ENCODE measurements at regions not wholly inside any gene's neighbourhood (a gene's known extent, or its start where the extent isn't known, plus 50 kb on each side); places are given as distances from the start of the nearest gene placed in this dataset.

DNA sequence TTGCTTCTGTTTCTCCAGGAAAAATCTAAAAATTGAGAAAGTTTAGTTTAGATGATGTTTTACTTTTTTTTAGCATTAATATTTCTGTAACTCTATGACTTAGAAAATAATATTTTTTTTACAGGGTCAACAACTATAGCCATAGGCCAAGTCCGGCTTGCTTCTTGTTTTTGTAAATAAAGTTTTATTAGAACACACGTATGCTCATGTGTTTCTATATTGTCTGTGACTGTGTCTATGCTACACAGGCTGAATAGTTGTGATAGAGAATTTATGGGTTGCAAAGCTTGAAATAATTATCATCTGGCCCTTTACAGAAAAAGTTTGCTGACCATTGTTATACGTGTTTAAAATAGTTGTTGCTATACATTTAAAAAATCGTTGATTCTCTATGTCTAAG, 399.2 kb downstream of the EPM2A start:
- H3K4me1 ChIP-seq (ENCODE audit: control insufficient read depth, insufficient read depth, low read length, poor library complexity, severe bottlenecking): no peaks in the 10 kb centered on the region
- no peak overlapping the region for H3K4me3 ChIP-seq (ENCODE audit: insufficient read depth, low read depth, low read length, poor library complexity, severe bottlenecking)
- no peaks in the 10 kb centered on the region for H3K27me3 ChIP-seq (replicated peaks; ENCODE audit: control insufficient read depth, insufficient read depth, low read length, poor library complexity, severe bottlenecking)
- no peaks in the 10 kb centered on the region for H3K36me3 ChIP-seq (ENCODE audit: control insufficient read depth, insufficient read depth, low read length)
- no peak for DNase-seq
- H3K27ac ChIP-seq (ENCODE audit: insufficient read depth, low read length, poor library complexity, severe bottlenecking): no peak overlapping the region
- H3K9me3 ChIP-seq (ENCODE audit: control insufficient read depth, low read length): no peaks in the 10 kb centered on the region

DNA sequence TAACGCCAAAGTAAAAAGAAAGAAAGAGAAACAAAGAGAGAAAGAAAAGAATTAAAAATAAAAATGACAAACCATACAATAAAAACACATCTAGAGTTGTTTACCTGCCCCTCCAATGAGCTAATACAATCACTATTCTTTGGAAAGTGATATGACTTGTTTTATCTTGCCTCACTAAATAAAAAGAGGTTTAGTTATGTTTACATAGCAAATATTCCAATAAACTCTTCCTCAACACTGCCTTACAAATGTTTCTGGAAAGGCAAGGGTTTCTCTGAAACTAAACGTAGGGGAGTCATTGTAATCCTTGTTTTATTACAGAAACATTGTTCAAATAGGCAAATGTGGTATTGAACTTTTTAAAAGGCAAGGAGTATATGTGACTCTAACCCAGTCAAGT, 396.2 kb downstream of the EPM2A start:
- no peak for DNase-seq
- no peaks in the 10 kb centered on the region for H3K9me3 ChIP-seq (ENCODE audit: control insufficient read depth, low read length)
- no peak overlapping the region for H3K27ac ChIP-seq (ENCODE audit: insufficient read depth, low read length, poor library complexity, severe bottlenecking)
- H3K4me1 ChIP-seq (ENCODE audit: control insufficient read depth, insufficient read depth, low read length, poor library complexity, severe bottlenecking): no peaks in the 10 kb centered on the region
- H3K36me3 ChIP-seq (ENCODE audit: control insufficient read depth, insufficient read depth, low read length): no peaks in the 10 kb centered on the region
- H3K4me3 ChIP-seq (ENCODE audit: insufficient read depth, low read depth, low read length, poor library complexity, severe bottlenecking): no peak overlapping the region
- no peaks in the 10 kb centered on the region for H3K27me3 ChIP-seq (replicated peaks; ENCODE audit: control insufficient read depth, insufficient read depth, low read length, poor library complexity, severe bottlenecking)

DNA sequence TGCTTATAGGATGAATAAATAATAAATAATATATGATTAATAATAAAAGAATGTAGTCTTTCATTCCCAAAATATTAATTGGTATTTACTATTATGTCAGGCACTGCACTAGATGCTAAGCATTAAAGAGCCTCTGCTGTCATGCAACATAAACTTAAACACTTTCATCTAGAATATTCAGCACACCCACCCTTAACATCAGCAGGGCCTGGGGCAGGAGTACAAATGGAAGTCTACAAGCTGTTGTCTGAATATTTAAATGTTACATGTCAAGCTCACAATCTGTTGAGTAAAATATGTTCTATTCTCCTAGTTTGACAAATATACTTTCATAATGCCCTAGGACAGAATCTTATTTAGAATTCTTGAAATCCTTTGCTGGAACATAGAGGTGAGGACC, 395.1 kb downstream of the EPM2A start:
- Histone ChIP-seq H3K27me3 (replicated peaks; ENCODE audit: control insufficient read depth, insufficient read depth, low read length, poor library complexity, severe bottlenecking) (no peaks in the 10 kb centered on the region), H3K36me3 (ENCODE audit: control insufficient read depth, insufficient read depth, low read length) (no peaks in the 10 kb centered on the region), H3K4me3 (ENCODE audit: insufficient read depth, low read depth, low read length, poor library complexity, severe bottlenecking) (no peak overlapping the region), H3K27ac (ENCODE audit: insufficient read depth, low read length, poor library complexity, severe bottlenecking) (no peak overlapping the region), H3K9me3 (ENCODE audit: control insufficient read depth, low read length) (no peaks in the 10 kb centered on the region), H3K4me1 (ENCODE audit: control insufficient read depth, insufficient read depth, low read length, poor library complexity, severe bottlenecking) (no peaks in the 10 kb centered on the region)
- no peak for DNase-seq

DNA sequence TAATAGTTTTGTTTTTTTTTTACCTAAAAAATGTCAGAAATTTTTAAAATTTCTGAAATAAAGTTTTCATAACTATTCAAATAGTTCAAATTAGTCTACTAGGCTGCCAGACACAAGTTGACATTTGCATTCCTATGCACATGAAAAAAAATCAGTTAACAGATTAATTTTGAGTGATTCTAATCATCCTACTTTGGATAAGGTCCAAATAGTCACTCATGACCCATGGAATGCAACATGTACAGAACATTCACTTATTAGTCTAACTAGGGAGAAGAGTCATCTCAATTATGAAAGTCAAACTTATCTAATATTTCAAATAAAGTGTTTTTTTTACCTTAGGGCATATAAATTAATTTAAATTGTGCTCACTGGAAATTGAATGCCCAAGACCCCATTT, 390.2 kb downstream of the EPM2A start:
- H3K27ac ChIP-seq (ENCODE audit: insufficient read depth, low read length, poor library complexity, severe bottlenecking): no peak overlapping the region
- no peaks in the 10 kb centered on the region for H3K36me3 ChIP-seq (ENCODE audit: control insufficient read depth, insufficient read depth, low read length)
- H3K9me3 ChIP-seq (ENCODE audit: control insufficient read depth, low read length): no peaks in the 10 kb centered on the region
- no peaks in the 10 kb centered on the region for H3K27me3 ChIP-seq (replicated peaks; ENCODE audit: control insufficient read depth, insufficient read depth, low read length, poor library complexity, severe bottlenecking)
- DNase-seq: no peak
- no peak overlapping the region for H3K4me3 ChIP-seq (ENCODE audit: insufficient read depth, low read depth, low read length, poor library complexity, severe bottlenecking)
- H3K4me1 ChIP-seq (ENCODE audit: control insufficient read depth, insufficient read depth, low read length, poor library complexity, severe bottlenecking): no peaks in the 10 kb centered on the region

DNA sequence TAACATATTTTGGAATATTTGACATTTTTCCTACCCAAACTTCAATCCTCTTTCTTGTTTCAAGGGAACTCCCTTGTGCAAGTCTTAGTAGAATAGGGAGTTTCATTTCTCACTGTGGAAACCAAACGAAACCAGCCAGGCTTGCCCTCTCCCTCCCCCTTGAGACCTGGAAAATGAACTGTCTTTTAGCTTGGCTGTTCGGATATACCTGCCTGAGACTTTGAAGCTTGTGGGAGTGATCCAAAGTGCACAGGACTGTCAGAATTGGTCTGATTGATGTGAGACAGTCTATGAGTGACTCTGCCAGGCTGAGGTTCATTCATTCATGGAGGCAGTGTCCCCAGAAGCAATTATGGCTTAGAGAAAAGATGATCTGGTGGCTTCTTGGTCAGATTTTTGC, 388.1 kb downstream of the EPM2A start:
- no peak overlapping the region for H3K27ac ChIP-seq (ENCODE audit: insufficient read depth, low read length, poor library complexity, severe bottlenecking)
- H3K4me3 ChIP-seq (ENCODE audit: insufficient read depth, low read depth, low read length, poor library complexity, severe bottlenecking): no peak overlapping the region
- no peaks in the 10 kb centered on the region for H3K27me3 ChIP-seq (replicated peaks; ENCODE audit: control insufficient read depth, insufficient read depth, low read length, poor library complexity, severe bottlenecking)
- no peaks in the 10 kb centered on the region for H3K36me3 ChIP-seq (ENCODE audit: control insufficient read depth, insufficient read depth, low read length)
- DNase-seq: no peak
- no peaks in the 10 kb centered on the region for H3K4me1 ChIP-seq (ENCODE audit: control insufficient read depth, insufficient read depth, low read length, poor library complexity, severe bottlenecking)
- no peaks in the 10 kb centered on the region for H3K9me3 ChIP-seq (ENCODE audit: control insufficient read depth, low read length)

DNA sequence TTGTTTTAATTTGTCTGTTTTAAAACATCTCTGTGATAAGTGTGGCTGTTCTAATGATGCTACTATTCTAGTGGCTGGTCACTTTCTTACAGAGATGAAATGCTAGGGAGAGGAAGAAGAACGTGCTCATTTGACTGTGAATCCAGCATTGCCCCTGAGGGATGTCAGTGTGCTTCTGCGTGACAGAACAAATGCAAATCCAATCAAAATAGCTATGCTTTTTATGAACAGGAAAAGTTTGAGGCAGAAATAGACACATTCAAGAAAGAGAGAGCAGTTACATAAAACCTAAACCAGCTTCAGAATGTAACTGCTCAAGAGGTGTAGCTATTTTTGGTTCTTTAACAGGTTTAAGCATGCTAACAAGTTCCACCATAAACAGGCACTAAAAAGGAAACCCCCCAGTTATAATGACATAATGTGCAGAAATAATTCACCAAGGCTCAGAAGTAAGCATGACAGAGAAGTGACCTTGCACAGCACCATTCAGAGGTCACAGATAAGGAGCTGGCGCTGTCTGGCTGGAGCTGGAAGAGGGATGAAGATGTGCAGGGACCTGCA, 385.3 kb downstream of the EPM2A start:
- no peak for DNase-seq
- Histone ChIP-seq H3K27me3 (replicated peaks; ENCODE audit: control insufficient read depth, insufficient read depth, low read length, poor library complexity, severe bottlenecking) (no peaks in the 10 kb centered on the region), H3K36me3 (ENCODE audit: control insufficient read depth, insufficient read depth, low read length) (no peaks in the 10 kb centered on the region), H3K4me1 (ENCODE audit: control insufficient read depth, insufficient read depth, low read length, poor library complexity, severe bottlenecking) (no peaks in the 10 kb centered on the region), H3K4me3 (ENCODE audit: insufficient read depth, low read depth, low read length, poor library complexity, severe bottlenecking) (no peak overlapping the region), H3K27ac (ENCODE audit: insufficient read depth, low read length, poor library complexity, severe bottlenecking) (no peak overlapping the region), H3K9me3 (ENCODE audit: control insufficient read depth, low read length) (no peaks in the 10 kb centered on the region)

DNA sequence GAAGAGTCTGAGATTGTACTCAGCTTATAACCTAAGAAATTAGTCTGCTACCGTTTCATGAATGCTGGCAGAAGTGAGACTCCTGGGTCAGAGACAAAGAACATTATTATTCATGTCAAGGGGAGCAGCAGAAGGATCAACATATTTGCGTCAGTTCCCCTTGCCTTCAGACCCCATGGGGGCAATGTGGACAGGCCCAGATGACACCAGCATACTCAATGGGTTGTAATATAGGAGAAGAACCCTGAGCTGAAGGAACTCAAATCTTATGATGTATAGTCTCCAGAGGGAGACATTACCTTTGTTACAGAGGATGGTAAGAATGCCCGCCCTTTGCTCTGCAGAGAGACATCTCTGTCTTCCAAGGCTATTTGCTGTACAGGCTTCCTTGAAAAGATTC, 384.4 kb downstream of the EPM2A start:
- Histone ChIP-seq H3K27me3 (replicated peaks; ENCODE audit: control insufficient read depth, insufficient read depth, low read length, poor library complexity, severe bottlenecking) (no peaks in the 10 kb centered on the region), H3K36me3 (ENCODE audit: control insufficient read depth, insufficient read depth, low read length) (no peaks in the 10 kb centered on the region), H3K4me1 (ENCODE audit: control insufficient read depth, insufficient read depth, low read length, poor library complexity, severe bottlenecking) (no peaks in the 10 kb centered on the region), H3K27ac (ENCODE audit: insufficient read depth, low read length, poor library complexity, severe bottlenecking) (no peak overlapping the region), H3K9me3 (ENCODE audit: control insufficient read depth, low read length) (no peaks in the 10 kb centered on the region), H3K4me3 (ENCODE audit: insufficient read depth, low read depth, low read length, poor library complexity, severe bottlenecking) (no peak overlapping the region)
- no peak for DNase-seq

DNA sequence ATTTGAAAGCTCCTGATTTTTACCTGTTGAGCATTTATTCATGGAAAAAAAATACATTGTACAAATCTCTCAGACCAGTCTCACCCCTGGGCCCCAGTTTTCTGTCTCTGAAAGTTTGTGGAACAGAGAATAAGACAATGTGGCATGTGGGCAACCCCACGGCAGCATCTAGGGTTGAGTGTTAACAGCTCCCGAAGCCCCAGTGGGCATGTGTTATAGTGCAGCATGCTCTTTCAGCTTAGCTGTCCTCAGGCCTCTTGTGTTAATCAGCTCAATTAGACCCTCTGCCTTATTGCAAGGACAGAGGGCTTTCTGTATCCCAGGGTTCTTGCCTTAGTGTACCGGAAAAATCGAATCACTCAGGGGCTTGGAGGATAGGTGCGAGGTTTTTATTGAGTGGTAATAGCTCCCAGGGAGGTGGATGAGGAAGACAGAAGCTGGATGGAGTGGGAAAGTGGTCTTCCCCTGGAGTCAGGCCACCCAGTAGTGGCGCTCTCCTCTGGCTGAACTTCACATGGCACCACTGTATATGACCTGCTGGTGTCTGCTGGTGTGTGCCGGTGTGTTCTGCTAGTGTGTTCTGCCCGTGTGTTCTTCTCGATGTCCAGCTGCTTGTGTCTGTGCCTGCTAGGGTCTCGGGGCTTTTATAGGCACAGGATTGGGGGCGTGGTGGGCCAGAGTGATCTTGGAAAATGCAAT, 382.8 kb downstream of the EPM2A start:
- Histone ChIP-seq H3K4me1 (ENCODE audit: control insufficient read depth, insufficient read depth, low read length, poor library complexity, severe bottlenecking) (no peaks in the 10 kb centered on the region), H3K9me3 (ENCODE audit: control insufficient read depth, low read length) (no peaks in the 10 kb centered on the region), H3K27ac (ENCODE audit: insufficient read depth, low read length, poor library complexity, severe bottlenecking) (no peak overlapping the region), H3K27me3 (replicated peaks; ENCODE audit: control insufficient read depth, insufficient read depth, low read length, poor library complexity, severe bottlenecking) (no peaks in the 10 kb centered on the region), H3K4me3 (ENCODE audit: insufficient read depth, low read depth, low read length, poor library complexity, severe bottlenecking) (no peak overlapping the region), H3K36me3 (ENCODE audit: control insufficient read depth, insufficient read depth, low read length) (no peaks in the 10 kb centered on the region)
- no peak for DNase-seq

DNA sequence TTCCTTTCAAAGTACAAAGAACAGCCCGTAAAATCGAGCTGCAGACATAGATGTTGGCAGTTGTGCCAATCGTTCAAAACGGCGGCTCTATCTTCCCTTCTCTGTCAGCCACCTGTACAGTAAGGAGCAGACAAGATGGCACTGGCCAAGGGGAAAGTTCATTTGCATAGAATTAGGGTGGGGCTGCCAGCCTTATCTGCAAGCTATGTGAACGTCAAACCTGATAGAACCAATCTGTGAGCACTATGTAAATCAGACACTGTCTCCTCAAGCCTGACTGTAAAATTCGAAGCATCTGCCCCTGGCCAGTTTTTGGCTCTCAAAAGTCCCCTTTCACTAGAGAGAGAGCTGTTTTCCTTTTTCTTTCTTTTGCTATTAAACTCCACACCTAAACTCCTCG, 374.5 kb downstream of the EPM2A start:
- no peak for DNase-seq
- Histone ChIP-seq H3K9me3 (ENCODE audit: control insufficient read depth, low read length) (no peaks in the 10 kb centered on the region), H3K4me3 (ENCODE audit: insufficient read depth, low read depth, low read length, poor library complexity, severe bottlenecking) (no peak overlapping the region), H3K4me1 (ENCODE audit: control insufficient read depth, insufficient read depth, low read length, poor library complexity, severe bottlenecking) (no peaks in the 10 kb centered on the region), H3K27ac (ENCODE audit: insufficient read depth, low read length, poor library complexity, severe bottlenecking) (no peak overlapping the region), H3K36me3 (ENCODE audit: control insufficient read depth, insufficient read depth, low read length) (no peaks in the 10 kb centered on the region), H3K27me3 (replicated peaks; ENCODE audit: control insufficient read depth, insufficient read depth, low read length, poor library complexity, severe bottlenecking) (no peaks in the 10 kb centered on the region)

DNA sequence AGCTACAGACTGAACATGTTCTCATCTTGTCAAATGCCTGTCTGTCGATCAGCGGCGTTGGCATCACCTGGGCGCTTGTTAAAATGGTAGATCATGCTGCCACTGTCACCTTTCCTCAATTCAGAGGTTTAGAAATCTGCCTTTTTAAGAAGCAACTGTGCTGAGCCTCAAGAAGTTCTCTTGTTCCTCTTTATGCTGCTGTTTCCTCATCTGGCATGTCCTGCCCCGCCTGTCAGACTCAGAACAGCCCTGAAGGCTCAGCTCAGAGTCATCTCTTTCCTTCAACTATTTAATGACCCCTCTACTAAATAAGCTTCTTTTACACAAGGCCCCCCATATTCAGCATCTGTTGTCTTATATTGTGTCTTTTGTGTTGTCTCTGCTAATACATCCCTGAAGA, 368.2 kb downstream of the EPM2A start:
- no peaks in the 10 kb centered on the region for H3K36me3 ChIP-seq (ENCODE audit: control insufficient read depth, insufficient read depth, low read length)
- no peak for DNase-seq
- no peaks in the 10 kb centered on the region for H3K27me3 ChIP-seq (replicated peaks; ENCODE audit: control insufficient read depth, insufficient read depth, low read length, poor library complexity, severe bottlenecking)
- no peaks in the 10 kb centered on the region for H3K4me1 ChIP-seq (ENCODE audit: control insufficient read depth, insufficient read depth, low read length, poor library complexity, severe bottlenecking)
- H3K4me3 ChIP-seq (ENCODE audit: insufficient read depth, low read depth, low read length, poor library complexity, severe bottlenecking): no peak overlapping the region
- H3K27ac ChIP-seq (ENCODE audit: insufficient read depth, low read length, poor library complexity, severe bottlenecking): no peak overlapping the region
- no peaks in the 10 kb centered on the region for H3K9me3 ChIP-seq (ENCODE audit: control insufficient read depth, low read length)

All from effector memory CD4-positive, alpha-beta T cell (primary cell).